GM12878 (cell line): ENCODE measurements at regions not wholly inside any gene's neighbourhood (a gene's known extent, or its start where the extent isn't known, plus 50 kb on each side); places are given as distances from the start of the nearest gene placed in this dataset.

Source experiments
- BCL11A ChIP-seq: IDR thresholded peaks from 2 replicates; pipeline ENCODE4 v1.6.1; 2011; ENCODE audit warnings: low read depth, low read length
- BRCA1 ChIP-seq: IDR thresholded peaks from 2 replicates; pipeline ENCODE4 v1.6.1; 2011; ENCODE audit warnings: low read depth, low read length, improper control_type of control experiment
- CBX5 ChIP-seq: sonication (generic); IDR thresholded peaks from 2 replicates; pipeline ENCODE4 v1.6.1; 2016; ENCODE audit warnings: low read depth, moderate library complexity, mild to moderate bottlenecking, inconsistent platforms
- EZH2 ChIP-seq: IDR thresholded peaks from 2 replicates; pipeline ENCODE4 v1.6.1; 2012; ENCODE audit warnings: low read depth, mild to moderate bottlenecking, control low read depth, inconsistent platforms, low read length, borderline replicate concordance; ENCODE audit not compliant: control insufficient read depth
- FOS ChIP-seq: IDR thresholded peaks from 3 replicates; pipeline ENCODE4 v1.6.1; 2011; ENCODE audit warnings: borderline replicate concordance; ENCODE audit not compliant: insufficient read length; ENCODE audit errors: extremely low read depth
- JUNB ChIP-seq: IDR thresholded peaks from 2 replicates; pipeline ENCODE4 v1.6.1; 2016; ENCODE audit warnings: antibody characterized with exemption, mild to moderate bottlenecking
- MXI1 ChIP-seq: fragments of 150-350 bp; IDR thresholded peaks from 2 replicates; pipeline ENCODE4 v1.6.1; 2011; ENCODE audit warnings: low read depth, mild to moderate bottlenecking, inconsistent platforms, low read length, improper control_type of control experiment
- RCOR1 ChIP-seq: conservative IDR thresholded peaks from 2 replicates; pipeline ENCODE4 v1.6.1; 2012; ENCODE audit warnings: low read depth, low read length, improper control_type of control experiment
- RFX5 ChIP-seq: IDR thresholded peaks from 2 replicates; pipeline ENCODE4 v1.6.1; 2011; ENCODE audit warnings: low read depth, low read length, improper control_type of control experiment
- TBL1XR1 ChIP-seq: IDR thresholded peaks from 2 replicates; pipeline ENCODE4 v1.6.1; 2012; ENCODE audit warnings: low read depth, low read length, improper control_type of control experiment
- TF ChIP-seq, protein P1 (sequence below): fragments of 450-650 bp; IDR thresholded peaks from 2 replicates; pipeline ENCODE4 v1.6.1; 2017; ENCODE audit warnings: mild to moderate bottlenecking, moderate library complexity
- TF ChIP-seq, protein P2 (sequence below), 3 experiments: IDR thresholded peaks in 2 of 3; conservative IDR thresholded peaks in 1 of 3; 2 replicates each; pipeline ENCODE4 v1.5.1; 2011; ENCODE audit warnings: low read depth in 3 of 3, low read length in 3 of 3, mild to moderate bottlenecking in 3 of 3, control low read depth in 2 of 3, moderate library complexity in 2 of 3, inconsistent platforms in 1 of 3, mixed read lengths in 1 of 3; ENCODE audit not compliant: control insufficient read depth in 2 of 3, insufficient read depth in 1 of 3; ENCODE audit errors: extremely low read depth in 1 of 3
- TF ChIP-seq, protein P3 (sequence below): fragments of 450-650 bp; IDR thresholded peaks from 2 replicates; pipeline ENCODE4 v1.6.1; 2017; ENCODE audit warnings: borderline replicate concordance

DNA sequence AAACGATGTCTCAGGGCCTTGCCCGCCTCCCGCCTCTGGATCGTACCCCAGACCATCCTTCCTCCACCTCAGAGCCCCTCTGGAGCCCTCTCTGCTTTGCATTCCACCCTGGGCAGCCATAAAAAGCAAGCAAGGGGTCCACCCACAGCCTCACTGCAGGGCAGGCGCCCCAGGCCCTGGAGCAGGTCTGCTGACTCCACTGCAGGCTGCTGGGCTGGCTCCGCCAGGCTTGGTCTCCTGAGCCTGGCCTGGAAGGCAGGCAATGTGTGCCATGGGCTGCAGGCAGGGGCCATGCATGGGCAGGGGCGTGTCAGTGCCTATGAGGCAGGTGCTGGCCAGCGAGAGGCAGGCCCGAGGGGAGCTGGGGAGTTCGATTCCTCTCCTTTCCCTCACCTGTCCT, 186.0 kb downstream of the ANKRD30B start:
- TF ChIP-seq BCL11A (no peak), FOS (no peak), TBL1XR1 (no peak), EZH2 (no peak), RCOR1 (no peak), CBX5 (no peak), RFX5 (no peak), BRCA1 (no peak), MXI1 (no peak), JUNB (no peak)
- TF ChIP-seq, protein P1, sequence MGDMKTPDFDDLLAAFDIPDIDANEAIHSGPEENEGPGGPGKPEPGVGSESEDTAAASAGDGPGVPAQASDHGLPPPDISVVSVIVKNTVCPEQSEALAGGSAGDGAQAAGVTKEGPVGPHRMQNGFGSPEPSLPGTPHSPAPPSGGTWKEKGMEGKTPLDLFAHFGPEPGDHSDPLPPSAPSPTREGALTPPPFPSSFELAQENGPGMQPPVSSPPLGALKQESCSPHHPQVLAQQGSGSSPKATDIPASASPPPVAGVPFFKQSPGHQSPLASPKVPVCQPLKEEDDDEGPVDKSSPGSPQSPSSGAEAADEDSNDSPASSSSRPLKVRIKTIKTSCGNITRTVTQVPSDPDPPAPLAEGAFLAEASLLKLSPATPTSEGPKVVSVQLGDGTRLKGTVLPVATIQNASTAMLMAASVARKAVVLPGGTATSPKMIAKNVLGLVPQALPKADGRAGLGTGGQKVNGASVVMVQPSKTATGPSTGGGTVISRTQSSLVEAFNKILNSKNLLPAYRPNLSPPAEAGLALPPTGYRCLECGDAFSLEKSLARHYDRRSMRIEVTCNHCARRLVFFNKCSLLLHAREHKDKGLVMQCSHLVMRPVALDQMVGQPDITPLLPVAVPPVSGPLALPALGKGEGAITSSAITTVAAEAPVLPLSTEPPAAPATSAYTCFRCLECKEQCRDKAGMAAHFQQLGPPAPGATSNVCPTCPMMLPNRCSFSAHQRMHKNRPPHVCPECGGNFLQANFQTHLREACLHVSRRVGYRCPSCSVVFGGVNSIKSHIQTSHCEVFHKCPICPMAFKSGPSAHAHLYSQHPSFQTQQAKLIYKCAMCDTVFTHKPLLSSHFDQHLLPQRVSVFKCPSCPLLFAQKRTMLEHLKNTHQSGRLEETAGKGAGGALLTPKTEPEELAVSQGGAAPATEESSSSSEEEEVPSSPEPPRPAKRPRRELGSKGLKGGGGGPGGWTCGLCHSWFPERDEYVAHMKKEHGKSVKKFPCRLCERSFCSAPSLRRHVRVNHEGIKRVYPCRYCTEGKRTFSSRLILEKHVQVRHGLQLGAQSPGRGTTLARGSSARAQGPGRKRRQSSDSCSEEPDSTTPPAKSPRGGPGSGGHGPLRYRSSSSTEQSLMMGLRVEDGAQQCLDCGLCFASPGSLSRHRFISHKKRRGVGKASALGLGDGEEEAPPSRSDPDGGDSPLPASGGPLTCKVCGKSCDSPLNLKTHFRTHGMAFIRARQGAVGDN: no peak
- TF ChIP-seq, protein P2, sequence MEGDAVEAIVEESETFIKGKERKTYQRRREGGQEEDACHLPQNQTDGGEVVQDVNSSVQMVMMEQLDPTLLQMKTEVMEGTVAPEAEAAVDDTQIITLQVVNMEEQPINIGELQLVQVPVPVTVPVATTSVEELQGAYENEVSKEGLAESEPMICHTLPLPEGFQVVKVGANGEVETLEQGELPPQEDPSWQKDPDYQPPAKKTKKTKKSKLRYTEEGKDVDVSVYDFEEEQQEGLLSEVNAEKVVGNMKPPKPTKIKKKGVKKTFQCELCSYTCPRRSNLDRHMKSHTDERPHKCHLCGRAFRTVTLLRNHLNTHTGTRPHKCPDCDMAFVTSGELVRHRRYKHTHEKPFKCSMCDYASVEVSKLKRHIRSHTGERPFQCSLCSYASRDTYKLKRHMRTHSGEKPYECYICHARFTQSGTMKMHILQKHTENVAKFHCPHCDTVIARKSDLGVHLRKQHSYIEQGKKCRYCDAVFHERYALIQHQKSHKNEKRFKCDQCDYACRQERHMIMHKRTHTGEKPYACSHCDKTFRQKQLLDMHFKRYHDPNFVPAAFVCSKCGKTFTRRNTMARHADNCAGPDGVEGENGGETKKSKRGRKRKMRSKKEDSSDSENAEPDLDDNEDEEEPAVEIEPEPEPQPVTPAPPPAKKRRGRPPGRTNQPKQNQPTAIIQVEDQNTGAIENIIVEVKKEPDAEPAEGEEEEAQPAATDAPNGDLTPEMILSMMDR (IDR thresholded peaks at IDR 0.05 in 2 of 3, conservative IDR thresholded peaks at IDR 0.05 in 1 of 3; ENCODE audit: control insufficient read depth in 2 of 3, extremely low read depth in 1 of 3, insufficient read depth in 1 of 3, low read depth in 3 of 3, low read length in 3 of 3): no peak
- TF ChIP-seq, protein P3, sequence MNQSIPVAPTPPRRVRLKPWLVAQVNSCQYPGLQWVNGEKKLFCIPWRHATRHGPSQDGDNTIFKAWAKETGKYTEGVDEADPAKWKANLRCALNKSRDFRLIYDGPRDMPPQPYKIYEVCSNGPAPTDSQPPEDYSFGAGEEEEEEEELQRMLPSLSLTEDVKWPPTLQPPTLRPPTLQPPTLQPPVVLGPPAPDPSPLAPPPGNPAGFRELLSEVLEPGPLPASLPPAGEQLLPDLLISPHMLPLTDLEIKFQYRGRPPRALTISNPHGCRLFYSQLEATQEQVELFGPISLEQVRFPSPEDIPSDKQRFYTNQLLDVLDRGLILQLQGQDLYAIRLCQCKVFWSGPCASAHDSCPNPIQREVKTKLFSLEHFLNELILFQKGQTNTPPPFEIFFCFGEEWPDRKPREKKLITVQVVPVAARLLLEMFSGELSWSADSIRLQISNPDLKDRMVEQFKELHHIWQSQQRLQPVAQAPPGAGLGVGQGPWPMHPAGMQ: no peak
